AML-193 (cell line): ENCODE measurements at regions not wholly inside any gene's neighbourhood (a gene's known extent, or its start where the extent isn't known, plus 50 kb on each side); places are given as distances from the start of the nearest gene placed in this dataset.
"Not testable (repeated sequence)": the region's sequence is repeated elsewhere in the genome, so short reads cannot be mapped to it uniquely, and the experiment has no call there.

Source experiments
- DNase-seq, 2 experiments: peaks; one replicate each; lab custom pipeline; 2025; lab: John Stamatoyannopoulos, UW

- no peak for DNase-seq
Measured at GRCh38 chr6:115630424-115631024, 430.2 kb downstream of the FRK start.

GRCh38 chr6:115629415-115629814 lies 431.3 kb downstream of the FRK start:
- no peak for DNase-seq

- DNase-seq = no peak
Measured at GRCh38 chr6:115618256-115618655, 442.4 kb downstream of the FRK start.

GRCh38 chr6:115617031-115617430 lies 443.7 kb downstream of the FRK start:
- DNase-seq = no peak

- DNase-seq = no peak
Measured at GRCh38 chr6:115613488-115613887, 447.2 kb downstream of the FRK start.

- DNase-seq = no peak
Measured at GRCh38 chr6:115612796-115613479, 447.8 kb downstream of the FRK start.

GRCh38 chr6:115612216-115612615 lies 448.5 kb downstream of the FRK start:
- DNase-seq = no peak

- DNase-seq = no peak
Measured at GRCh38 chr6:115610696-115611095, 450.0 kb downstream of the FRK start.

GRCh38 chr6:115609111-115609510 lies 451.6 kb downstream of the FRK start:
- no peak for DNase-seq

- DNase-seq = no peak
Measured at GRCh38 chr6:115602466-115602865, 458.2 kb downstream of the FRK start.

- no peak for DNase-seq
Measured at GRCh38 chr6:115601509-115601908, 459.2 kb downstream of the FRK start.

- no peak for DNase-seq
Measured at GRCh38 chr6:115601064-115601463, 459.6 kb downstream of the FRK start.

- DNase-seq = no peak
Measured at GRCh38 chr6:115594891-115595290, 465.8 kb downstream of the FRK start.

GRCh38 chr6:115592025-115592424 lies 468.7 kb downstream of the FRK start:
- DNase-seq = no peak

GRCh38 chr6:115589072-115589471 lies 471.6 kb downstream of the FRK start:
- peak in 1 of 2 experiments; percentile 9 for DNase-seq

- no peak for DNase-seq
Measured at GRCh38 chr6:115583290-115583689, 477.4 kb downstream of the FRK start.

GRCh38 chr6:115582386-115582785 lies 478.3 kb downstream of the FRK start:
- no peak for DNase-seq

- DNase-seq = not testable (repeated sequence)
Measured at GRCh38 chr6:115579565-115579964, 481.1 kb downstream of the FRK start.

GRCh38 chr6:115577270-115577669 lies 483.4 kb downstream of the FRK start:
- no peak for DNase-seq

GRCh38 chr6:115575285-115575684 lies 485.4 kb downstream of the FRK start:
- no peak for DNase-seq

GRCh38 chr6:115573861-115574260 lies 486.8 kb downstream of the FRK start:
- no peak for DNase-seq

GRCh38 chr6:115570331-115570730 lies 490.4 kb downstream of the FRK start:
- DNase-seq = no peak

- no peak for DNase-seq
Measured at GRCh38 chr6:115554060-115554459, 506.6 kb downstream of the FRK start.

- DNase-seq = no peak
Measured at GRCh38 chr6:115551527-115551926, 509.2 kb downstream of the FRK start.
